IMR-90 (cell line): ENCODE measurements at regions not wholly inside any gene's neighbourhood (a gene's known extent, or its start where the extent isn't known, plus 50 kb on each side); places are given as distances from the start of the nearest gene placed in this dataset.

ENCODE experiments used
- CEBPB ChIP-seq: IDR thresholded peaks from 2 replicates; pipeline ENCODE4 v1.6.1; 2012; ENCODE audit warnings: low read depth, low read length, improper control_type of control experiment
- CHD1 ChIP-seq: IDR thresholded peaks from 2 replicates; pipeline ENCODE4 v1.6.1; 2012; ENCODE audit warnings: low read depth, low read length, improper control_type of control experiment
- POLR2A ChIP-seq: IDR thresholded peaks from 2 replicates; pipeline ENCODE4 v1.6.1; 2012; ENCODE audit warnings: mild to moderate bottlenecking, low read depth, low read length
- TF ChIP-seq, protein P1 (sequence below): conservative IDR thresholded peaks from 2 replicates; pipeline ENCODE4 v1.5.1; 2012; ENCODE audit warnings: mild to moderate bottlenecking, low read depth, low read length, improper control_type of control experiment

GRCh38 chr5:101673120-101673519 lies 623.0 kb downstream of the SLCO4C1 start:
- no peak for TF ChIP-seq CHD1
- TF ChIP-seq, protein P1, sequence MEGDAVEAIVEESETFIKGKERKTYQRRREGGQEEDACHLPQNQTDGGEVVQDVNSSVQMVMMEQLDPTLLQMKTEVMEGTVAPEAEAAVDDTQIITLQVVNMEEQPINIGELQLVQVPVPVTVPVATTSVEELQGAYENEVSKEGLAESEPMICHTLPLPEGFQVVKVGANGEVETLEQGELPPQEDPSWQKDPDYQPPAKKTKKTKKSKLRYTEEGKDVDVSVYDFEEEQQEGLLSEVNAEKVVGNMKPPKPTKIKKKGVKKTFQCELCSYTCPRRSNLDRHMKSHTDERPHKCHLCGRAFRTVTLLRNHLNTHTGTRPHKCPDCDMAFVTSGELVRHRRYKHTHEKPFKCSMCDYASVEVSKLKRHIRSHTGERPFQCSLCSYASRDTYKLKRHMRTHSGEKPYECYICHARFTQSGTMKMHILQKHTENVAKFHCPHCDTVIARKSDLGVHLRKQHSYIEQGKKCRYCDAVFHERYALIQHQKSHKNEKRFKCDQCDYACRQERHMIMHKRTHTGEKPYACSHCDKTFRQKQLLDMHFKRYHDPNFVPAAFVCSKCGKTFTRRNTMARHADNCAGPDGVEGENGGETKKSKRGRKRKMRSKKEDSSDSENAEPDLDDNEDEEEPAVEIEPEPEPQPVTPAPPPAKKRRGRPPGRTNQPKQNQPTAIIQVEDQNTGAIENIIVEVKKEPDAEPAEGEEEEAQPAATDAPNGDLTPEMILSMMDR: no peak
- TF ChIP-seq CEBPB: no peak
- TF ChIP-seq POLR2A: no peak
